ENCODE measurements at regions not wholly inside any gene's neighbourhood (a gene's known extent, or its start where the extent isn't known, plus 50 kb on each side); places are given as distances from the start of the nearest gene placed in this dataset.

DNA sequence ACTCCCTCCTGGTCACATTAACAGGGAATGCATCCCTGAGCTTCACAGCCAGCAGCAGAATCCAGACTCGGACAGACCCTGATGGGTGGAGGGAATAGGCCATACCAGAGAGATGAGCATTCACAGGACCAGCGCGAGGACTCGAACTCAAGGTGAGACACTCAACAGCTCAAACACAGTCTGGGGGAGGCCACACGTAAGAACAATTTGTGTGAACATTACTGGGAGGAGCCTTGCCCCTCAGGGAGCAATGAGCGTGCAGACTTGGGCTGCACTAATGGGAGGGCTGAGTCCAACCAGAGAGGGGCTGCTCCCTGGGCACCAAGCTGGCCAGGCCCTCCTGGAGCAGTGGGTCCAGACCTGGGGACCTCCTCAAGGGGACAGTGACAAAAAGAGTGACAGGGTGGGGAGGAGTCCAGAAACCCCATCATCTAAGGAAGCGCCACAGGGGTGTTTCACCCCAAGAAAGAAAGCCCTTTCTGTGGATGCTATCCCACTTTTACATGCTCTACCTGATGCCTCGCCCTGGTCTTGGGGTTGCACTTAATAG lies 118.4 kb downstream of the MRPL14 start:
- in situ Hi-C loops (cut with HindIII; ENCODE audit: extremely low pct_ligation_motif_present, low pct_unique_long_range_greater_than_20kb) (no loop called here), intact Hi-C loops (cut with micrococcal nuclease; ENCODE audit: unreplicated experiment) (no loop called here)
- Histone ChIP-seq H3K4me3 (replicated peaks in 1 of 3; ENCODE audit: insufficient read depth in 1 of 3, low read depth in 2 of 3, low read length in 3 of 3) (no peak overlapping the region), H3K36me3 (replicated peaks in 1 of 2; ENCODE audit: control insufficient read depth in 1 of 2, insufficient read depth in 2 of 2, low read length in 2 of 2) (no peaks in the 10 kb centered on the region), H3K27me3 (ENCODE audit: control insufficient read depth in 1 of 2, insufficient read depth in 2 of 2, low read length in 2 of 2) (peaks cover 8 to 40% of the 10 kb centered on the region in 2 experiments; a peak in 4 of 5 replicates), H3K4me2 (ENCODE audit: low read depth, low read length) (no peak overlapping the region), H3K4me1 (ENCODE audit: insufficient read depth, low read length) (peaks cover 54% of the 10 kb centered on the region), H4K20me1 (ENCODE audit: insufficient read depth, low read length) (no peaks in the 10 kb centered on the region), H3K9ac (ENCODE audit: insufficient read depth, low read depth, low read length) (no peak overlapping the region), H3K79me2 (ENCODE audit: insufficient read depth, low read length) (no peaks in the 10 kb centered on the region), H3K27ac (ENCODE audit: extremely low read length, insufficient read depth, low read length) (no peak overlapping the region), H2AFZ (ENCODE audit: low read length) (no peak overlapping the region), H3K9me3 (ENCODE audit: low read length) (no peaks in the 10 kb centered on the region)
- no peak for TF ChIP-seq FOSL2 (CRISPR knock-in tag; IDR thresholded peaks at IDR 0.05)
- TF ChIP-seq SSRP1 (CRISPR knock-in tag; IDR thresholded peaks at IDR 0.05), result no peak
- no peak for TF ChIP-seq ETV5 (CRISPR knock-in tag; IDR thresholded peaks at IDR 0.05; ENCODE audit: borderline replicate concordance)
- TF ChIP-seq U2AF2 (IDR thresholded peaks at IDR 0.05; ENCODE audit: low read depth, low read length), result no peak
- TF ChIP-seq, protein P1, sequence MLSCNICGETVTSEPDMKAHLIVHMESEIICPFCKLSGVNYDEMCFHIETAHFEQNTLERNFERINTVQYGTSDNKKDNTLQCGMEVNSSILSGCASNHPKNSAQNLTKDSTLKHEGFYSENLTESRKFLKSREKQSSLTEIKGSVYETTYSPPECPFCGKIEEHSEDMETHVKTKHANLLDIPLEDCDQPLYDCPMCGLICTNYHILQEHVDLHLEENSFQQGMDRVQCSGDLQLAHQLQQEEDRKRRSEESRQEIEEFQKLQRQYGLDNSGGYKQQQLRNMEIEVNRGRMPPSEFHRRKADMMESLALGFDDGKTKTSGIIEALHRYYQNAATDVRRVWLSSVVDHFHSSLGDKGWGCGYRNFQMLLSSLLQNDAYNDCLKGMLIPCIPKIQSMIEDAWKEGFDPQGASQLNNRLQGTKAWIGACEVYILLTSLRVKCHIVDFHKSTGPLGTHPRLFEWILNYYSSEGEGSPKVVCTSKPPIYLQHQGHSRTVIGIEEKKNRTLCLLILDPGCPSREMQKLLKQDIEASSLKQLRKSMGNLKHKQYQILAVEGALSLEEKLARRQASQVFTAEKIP (CRISPR knock-in tag; IDR thresholded peaks at IDR 0.05; ENCODE audit: borderline replicate concordance), result no peak
- TF ChIP-seq TBP (CRISPR knock-in tag; IDR thresholded peaks at IDR 0.05), result no peak
- TF ChIP-seq ZC3H4 (CRISPR knock-in tag; IDR thresholded peaks at IDR 0.05; ENCODE audit: borderline replicate concordance), result no peak
- TF ChIP-seq ZNF251 (CRISPR knock-in tag; IDR thresholded peaks at IDR 0.05), result no peak
- DNase-seq (ENCODE audit: low spot score) (no peak), ATAC-seq (no peak), FAIRE-seq (no peak)
- no TSS peak for BruUV-seq (replicated peaks)
- WGBS (ENCODE audit: low lambda C conversion rate), result 54% methylated on average over 8 of the region's 8 CpGs
- ChIA-PET POLR2A (no interaction called here), CTCF (ENCODE audit: low intra/inter-chr PET ratio, low total read pairs) (no interaction called here)
